ENCODE measurements at regions not wholly inside any gene's neighbourhood (a gene's known extent, or its start where the extent isn't known, plus 50 kb on each side); places are given as distances from the start of the nearest gene placed in this dataset.
"Not testable (repeated sequence)": the region's sequence is repeated elsewhere in the genome, so short reads cannot be mapped to it uniquely, and the experiment has no call there.

DNA sequence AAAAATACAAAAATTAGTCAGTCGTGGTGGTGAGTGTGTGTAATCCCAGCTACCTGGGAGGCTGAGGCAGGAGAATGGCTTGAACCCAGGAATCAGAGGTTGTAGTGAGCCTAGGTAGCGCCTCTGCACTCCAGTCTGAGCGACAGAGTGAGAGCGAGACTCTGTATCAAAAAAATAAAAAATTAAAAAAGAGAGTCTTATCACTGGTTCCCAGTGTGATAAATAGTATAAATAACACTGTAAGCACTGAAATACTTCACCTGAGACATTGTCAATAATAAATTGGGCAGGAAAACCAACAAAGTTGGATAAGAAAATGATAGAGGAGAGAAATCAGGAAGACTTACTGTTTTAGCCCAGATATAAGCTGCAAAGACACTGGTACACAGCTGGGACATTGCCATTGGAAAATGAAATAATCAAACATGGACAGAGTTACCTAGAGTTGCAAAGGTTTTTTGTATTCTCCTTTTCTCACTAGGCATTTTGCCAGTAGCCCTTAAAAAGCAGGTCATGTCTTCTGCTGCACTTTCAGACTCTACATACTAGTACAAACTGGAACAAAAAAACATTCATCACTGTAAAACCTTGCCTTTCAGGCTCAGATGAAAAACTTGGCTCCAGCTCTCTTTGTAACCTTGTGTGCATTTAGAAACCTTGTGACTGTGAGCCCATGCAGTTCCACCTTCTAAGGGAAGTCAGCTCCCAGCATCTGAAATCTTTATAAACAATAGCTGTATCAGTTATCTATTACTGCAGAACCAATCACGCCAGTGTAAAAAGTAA lies 55.0 kb upstream of the PPP1R2C start:
- Histone ChIP-seq H3K9ac (ENCODE audit: low read length) (no peak overlapping the region), H3K4me2 (ENCODE audit: low read depth, low read length, poor library complexity, severe bottlenecking) (no peak overlapping the region), H3K36me3 (ENCODE audit: insufficient read depth, low read length) (no peaks in the 10 kb centered on the region), H3K79me2 (ENCODE audit: low read length) (no peaks in the 10 kb centered on the region), H3K9me2 (replicated peaks; ENCODE audit: insufficient read depth, low read length) (no peaks in the 10 kb centered on the region), H3K4me3 (ENCODE audit: low read length) (no peak overlapping the region), H3K9me3 (ENCODE audit: low read length) (peaks cover 17% of the 10 kb centered on the region), H3K4me1 (ENCODE audit: low read length) (no peaks in the 10 kb centered on the region), H4K20me1 (ENCODE audit: insufficient read depth, low read depth, low read length) (no peaks in the 10 kb centered on the region), H2AFZ (ENCODE audit: low read length) (no peak overlapping the region), H3K27me3 (ENCODE audit: low read length) (no peaks in the 10 kb centered on the region), H3K27ac (ENCODE audit: low read length) (no peak overlapping the region)
- no peak for DNase-seq

DNA sequence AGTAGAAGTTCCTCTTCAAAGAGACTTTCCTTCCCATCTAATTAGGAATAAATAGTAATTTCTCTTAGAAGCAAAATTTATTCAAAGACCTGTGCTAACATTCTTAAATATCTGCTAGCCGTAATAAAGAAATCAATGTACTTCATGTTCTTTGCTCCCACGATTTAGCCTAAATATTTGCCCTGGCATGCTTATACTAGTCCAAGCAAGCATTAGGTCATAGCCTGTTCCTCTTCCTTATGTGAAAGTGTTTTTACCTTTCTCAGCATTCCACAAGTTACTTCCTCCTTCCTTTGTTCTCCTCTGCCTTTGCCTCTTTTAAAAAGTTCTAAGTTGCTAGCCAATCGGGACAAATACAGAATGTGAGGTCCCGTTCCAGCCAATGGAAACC lies 55.6 kb upstream of the PPP1R2C start:
- H2AFZ ChIP-seq (ENCODE audit: low read length); H3K9ac ChIP-seq (ENCODE audit: low read length): not testable (repeated sequence)
- peaks cover 17% of the 10 kb centered on the region for H3K9me3 ChIP-seq (ENCODE audit: low read length)

DNA sequence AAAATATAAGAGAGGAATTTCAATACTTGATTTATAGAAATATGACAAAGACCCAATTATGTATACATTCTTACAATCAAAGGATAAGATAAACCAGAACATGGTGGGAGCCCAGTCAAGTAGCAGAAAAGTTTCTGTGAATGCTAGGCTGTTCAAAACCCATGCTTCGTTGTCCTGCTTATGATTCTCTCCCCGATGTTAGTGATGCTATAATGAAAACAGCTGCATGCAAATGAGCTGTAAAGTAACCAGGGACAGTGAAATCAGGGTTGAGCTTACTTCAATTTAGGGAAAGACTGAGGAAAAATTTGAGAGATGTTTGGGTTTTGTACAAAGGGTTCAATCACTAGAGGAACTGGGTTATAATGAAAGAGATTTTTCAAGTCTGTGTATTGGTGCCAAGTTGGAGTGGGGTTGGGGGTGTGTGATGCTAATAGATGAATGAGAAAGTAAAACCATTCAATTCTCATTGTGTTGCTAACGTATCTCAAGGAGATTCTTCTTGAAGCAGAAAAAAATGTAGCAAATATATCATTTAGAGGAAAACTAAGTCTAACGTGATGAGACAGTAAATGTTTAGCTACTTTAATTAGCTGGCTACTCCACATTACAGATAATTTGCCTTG lies 59.3 kb upstream of the PPP1R2C start:
- Histone ChIP-seq H2AFZ (ENCODE audit: low read length) (no peak overlapping the region), H3K36me3 (ENCODE audit: insufficient read depth, low read length) (no peaks in the 10 kb centered on the region)

More for the DNA sequence above, 55.6 kb upstream of the PPP1R2C start:
- not testable (repeated sequence) for H4K20me1 ChIP-seq (ENCODE audit: insufficient read depth, low read depth, low read length); DNase-seq; H3K4me1 ChIP-seq (ENCODE audit: low read length); H3K36me3 ChIP-seq (ENCODE audit: insufficient read depth, low read length); H3K4me2 ChIP-seq (ENCODE audit: low read depth, low read length, poor library complexity, severe bottlenecking); H3K9me2 ChIP-seq (replicated peaks; ENCODE audit: insufficient read depth, low read length); H3K27ac ChIP-seq (ENCODE audit: low read length); H3K79me2 ChIP-seq (ENCODE audit: low read length); H3K27me3 ChIP-seq (ENCODE audit: low read length); H3K4me3 ChIP-seq (ENCODE audit: low read length)

DNA sequence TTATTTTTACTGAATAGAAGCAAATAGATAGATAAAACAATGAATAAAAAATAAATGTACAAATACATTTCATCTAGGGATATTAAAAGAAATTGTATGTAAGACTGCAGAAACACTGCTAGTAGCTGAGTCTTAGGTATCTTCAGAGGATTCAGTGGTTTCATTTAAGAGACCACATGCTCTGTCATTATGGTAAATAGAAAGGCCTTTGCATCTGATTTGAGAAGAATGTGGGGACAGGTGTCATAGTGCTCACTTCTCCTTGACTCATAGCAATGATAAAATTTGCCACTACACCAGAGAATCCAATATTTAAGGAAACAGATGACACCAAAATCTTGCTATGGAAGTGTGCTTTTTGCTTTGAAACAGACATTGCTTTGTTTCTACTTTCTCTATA lies 59.8 kb upstream of the PPP1R2C start:
- Histone ChIP-seq H3K9me3 (ENCODE audit: low read length) (peaks cover 14% of the 10 kb centered on the region), H2AFZ (ENCODE audit: low read length) (no peak overlapping the region), H3K4me1 (ENCODE audit: low read length) (no peaks in the 10 kb centered on the region), H3K27ac (ENCODE audit: low read length) (no peak overlapping the region), H4K20me1 (ENCODE audit: insufficient read depth, low read depth, low read length) (no peaks in the 10 kb centered on the region), H3K9me2 (replicated peaks; ENCODE audit: insufficient read depth, low read length) (no peaks in the 10 kb centered on the region), H3K27me3 (ENCODE audit: low read length) (no peaks in the 10 kb centered on the region), H3K36me3 (ENCODE audit: insufficient read depth, low read length) (no peaks in the 10 kb centered on the region), H3K4me2 (ENCODE audit: low read depth, low read length, poor library complexity, severe bottlenecking) (no peak overlapping the region), H3K79me2 (ENCODE audit: low read length) (no peaks in the 10 kb centered on the region), H3K9ac (ENCODE audit: low read length) (no peak overlapping the region), H3K4me3 (ENCODE audit: low read length) (no peak overlapping the region)
- no peak for DNase-seq

More for the DNA sequence above, 59.3 kb upstream of the PPP1R2C start:
- Histone ChIP-seq H3K27me3 (ENCODE audit: low read length) (no peaks in the 10 kb centered on the region), H3K9me3 (ENCODE audit: low read length) (peaks cover 14% of the 10 kb centered on the region), H3K9me2 (replicated peaks; ENCODE audit: insufficient read depth, low read length) (no peaks in the 10 kb centered on the region), H3K4me3 (ENCODE audit: low read length) (no peak overlapping the region), H3K9ac (ENCODE audit: low read length) (no peak overlapping the region), H3K27ac (ENCODE audit: low read length) (no peak overlapping the region), H3K4me2 (ENCODE audit: low read depth, low read length, poor library complexity, severe bottlenecking) (no peak overlapping the region), H3K79me2 (ENCODE audit: low read length) (no peaks in the 10 kb centered on the region), H3K4me1 (ENCODE audit: low read length) (no peaks in the 10 kb centered on the region), H4K20me1 (ENCODE audit: insufficient read depth, low read depth, low read length) (no peaks in the 10 kb centered on the region)
- no peak for DNase-seq

DNA sequence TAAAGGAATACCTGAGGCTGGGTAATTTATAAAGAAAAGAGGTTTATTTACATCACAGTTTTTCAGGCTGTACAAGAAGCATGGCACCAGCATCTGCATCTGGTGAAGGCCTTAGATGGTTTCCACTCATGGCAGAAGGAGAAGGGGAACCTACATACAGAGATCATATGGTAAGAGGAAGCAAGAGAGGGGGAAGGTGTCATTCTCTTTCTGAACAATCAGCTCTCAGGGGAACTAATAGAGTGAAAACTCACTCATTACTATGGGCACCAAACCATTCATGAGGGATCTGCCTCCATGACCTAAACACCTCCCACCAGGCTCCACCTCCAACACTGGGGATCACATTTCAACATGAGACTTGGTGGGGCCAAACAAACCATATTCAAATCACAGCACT lies 61.7 kb upstream of the PPP1R2C start:
- Histone ChIP-seq H3K36me3 (ENCODE audit: insufficient read depth, low read length) (no peaks in the 10 kb centered on the region), H3K27ac (ENCODE audit: low read length) (no peak overlapping the region), H4K20me1 (ENCODE audit: insufficient read depth, low read depth, low read length) (no peaks in the 10 kb centered on the region), H3K9me3 (ENCODE audit: low read length) (peaks cover 14% of the 10 kb centered on the region), H3K9ac (ENCODE audit: low read length) (no peak overlapping the region), H3K27me3 (ENCODE audit: low read length) (no peaks in the 10 kb centered on the region), H2AFZ (ENCODE audit: low read length) (no peak overlapping the region), H3K4me2 (ENCODE audit: low read depth, low read length, poor library complexity, severe bottlenecking) (no peak overlapping the region), H3K79me2 (ENCODE audit: low read length) (no peaks in the 10 kb centered on the region), H3K9me2 (replicated peaks; ENCODE audit: insufficient read depth, low read length) (no peaks in the 10 kb centered on the region), H3K4me1 (ENCODE audit: low read length) (no peaks in the 10 kb centered on the region), H3K4me3 (ENCODE audit: low read length) (no peak overlapping the region)
- DNase-seq = no peak

DNA sequence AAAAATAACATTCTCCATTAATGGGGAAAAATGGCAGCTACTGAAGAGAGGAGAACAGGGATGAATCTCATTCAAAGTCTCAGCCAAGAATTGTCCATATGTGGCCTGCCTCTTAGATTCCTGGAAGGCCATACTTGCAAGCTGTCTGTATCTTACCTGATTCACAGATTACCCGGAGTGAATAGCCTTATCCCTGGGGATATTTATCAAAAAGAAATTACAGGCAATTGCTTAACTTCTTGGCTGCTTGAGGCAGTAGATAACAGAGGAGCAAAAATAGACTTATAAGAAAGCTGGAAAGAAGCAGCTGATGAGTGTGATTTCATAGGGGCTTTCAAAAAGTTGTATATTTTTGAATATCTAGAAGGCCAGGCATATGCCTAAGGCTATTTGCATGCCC lies 68.8 kb upstream of the PPP1R2C start:
- no peak for DNase-seq
- Histone ChIP-seq H3K4me1 (ENCODE audit: low read length) (no peaks in the 10 kb centered on the region), H2AFZ (ENCODE audit: low read length) (no peak overlapping the region), H3K4me2 (ENCODE audit: low read depth, low read length, poor library complexity, severe bottlenecking) (no peak overlapping the region), H4K20me1 (ENCODE audit: insufficient read depth, low read depth, low read length) (no peaks in the 10 kb centered on the region), H3K79me2 (ENCODE audit: low read length) (no peaks in the 10 kb centered on the region), H3K36me3 (ENCODE audit: insufficient read depth, low read length) (no peaks in the 10 kb centered on the region), H3K27ac (ENCODE audit: low read length) (no peak overlapping the region), H3K9ac (ENCODE audit: low read length) (no peak overlapping the region), H3K4me3 (ENCODE audit: low read length) (no peak overlapping the region), H3K9me3 (ENCODE audit: low read length) (peaks cover 27% of the 10 kb centered on the region), H3K9me2 (replicated peaks; ENCODE audit: insufficient read depth, low read length) (no peaks in the 10 kb centered on the region), H3K27me3 (ENCODE audit: low read length) (no peaks in the 10 kb centered on the region)

DNA sequence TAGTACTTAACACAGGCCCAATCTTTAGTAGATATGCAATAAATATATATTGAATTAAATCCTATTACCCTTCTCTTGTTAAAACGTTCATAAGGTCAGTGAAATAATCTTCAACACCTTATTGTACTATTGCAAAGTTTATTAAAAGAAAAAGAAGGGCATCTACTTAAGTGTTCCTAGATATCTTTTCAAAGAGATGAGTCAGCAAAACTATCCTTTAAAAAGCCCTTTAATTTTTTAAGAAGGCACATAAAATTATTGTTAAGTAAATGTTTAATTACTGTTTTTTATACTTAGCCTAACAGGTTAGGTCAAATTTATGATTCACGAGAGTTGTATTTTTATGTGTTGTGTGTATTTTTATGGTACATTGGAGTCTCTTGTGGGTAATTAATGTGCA lies 77.3 kb upstream of the PPP1R2C start:
- H2AFZ ChIP-seq (ENCODE audit: low read length) = no peak overlapping the region
- H3K9me3 ChIP-seq (ENCODE audit: low read length) = peaks cover 15% of the 10 kb centered on the region
- H3K4me1 ChIP-seq (ENCODE audit: low read length) = no peaks in the 10 kb centered on the region
- H3K79me2 ChIP-seq (ENCODE audit: low read length) = no peaks in the 10 kb centered on the region
- H3K27me3 ChIP-seq (ENCODE audit: low read length) = no peaks in the 10 kb centered on the region
- no peak for DNase-seq
- no peak overlapping the region for H3K27ac ChIP-seq (ENCODE audit: low read length)
- H3K36me3 ChIP-seq (ENCODE audit: insufficient read depth, low read length) = no peaks in the 10 kb centered on the region
- H3K9ac ChIP-seq (ENCODE audit: low read length) = no peak overlapping the region
- no peaks in the 10 kb centered on the region for H4K20me1 ChIP-seq (ENCODE audit: insufficient read depth, low read depth, low read length)
- H3K9me2 ChIP-seq (replicated peaks; ENCODE audit: insufficient read depth, low read length) = no peaks in the 10 kb centered on the region
- no peak overlapping the region for H3K4me2 ChIP-seq (ENCODE audit: low read depth, low read length, poor library complexity, severe bottlenecking)
- H3K4me3 ChIP-seq (ENCODE audit: low read length) = no peak overlapping the region

DNA sequence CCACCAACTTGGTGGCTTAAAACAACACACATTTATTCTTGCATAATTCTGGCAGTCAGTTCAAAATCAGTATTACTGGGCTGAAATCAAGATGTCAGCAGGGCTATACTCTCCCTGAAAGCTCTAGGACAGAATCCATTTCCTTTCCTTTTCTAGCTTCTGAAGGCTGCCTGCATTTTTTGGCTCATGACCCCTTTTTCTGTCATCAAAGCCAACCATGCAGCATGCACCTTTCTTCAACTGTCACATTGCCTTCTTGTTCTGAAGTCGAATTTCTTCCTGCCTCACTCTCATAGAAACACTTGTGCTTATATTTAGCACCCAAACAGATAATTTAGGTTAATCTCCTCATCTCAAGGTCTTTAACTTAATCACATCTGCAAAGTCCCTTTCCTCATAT lies 79.8 kb upstream of the PPP1R2C start:
- no peak for DNase-seq
- Histone ChIP-seq H3K27me3 (ENCODE audit: low read length) (no peaks in the 10 kb centered on the region), H3K27ac (ENCODE audit: low read length) (no peak overlapping the region)

More for the DNA sequence above, 79.8 kb upstream of the PPP1R2C start:
- Histone ChIP-seq H3K9me2 (replicated peaks; ENCODE audit: insufficient read depth, low read length) (no peaks in the 10 kb centered on the region), H3K79me2 (ENCODE audit: low read length) (no peaks in the 10 kb centered on the region), H3K9me3 (ENCODE audit: low read length) (peaks cover 9% of the 10 kb centered on the region), H3K4me3 (ENCODE audit: low read length) (no peak overlapping the region), H3K4me2 (ENCODE audit: low read depth, low read length, poor library complexity, severe bottlenecking) (no peak overlapping the region), H3K4me1 (ENCODE audit: low read length) (no peaks in the 10 kb centered on the region), H2AFZ (ENCODE audit: low read length) (no peak overlapping the region), H4K20me1 (ENCODE audit: insufficient read depth, low read depth, low read length) (no peaks in the 10 kb centered on the region), H3K9ac (ENCODE audit: low read length) (no peak overlapping the region), H3K36me3 (ENCODE audit: insufficient read depth, low read length) (no peaks in the 10 kb centered on the region)

All from Karpas-422 (cell line).